HepG2 (cell line): ENCODE measurements at regions not wholly inside any gene's neighbourhood (a gene's known extent, or its start where the extent isn't known, plus 50 kb on each side); places are given as distances from the start of the nearest gene placed in this dataset.

Experiments
- ATAC-seq: fragments of 200-7000 bp; cut with Tn5 transposase; 3 replicates; pipeline ENCODE4 v1.9.1; 2020; ENCODE audit warnings: mild to moderate bottlenecking, moderate library complexity
- BruUV-seq: library from RNA; stranded (reverse); fragments of 400-500 nt; replicated peaks from 2 replicates; lab custom pipeline; 2021; lab: Mats Ljungman, UMichigan
- CTCF ChIA-PET: fragments of 300-600 bp; formaldehyde crosslinking; extraction: SDS; loops from one replicate; lab custom pipeline; 2021; ENCODE audit warnings: low total read pairs, inconsistent platforms, low intra/inter-chr PET ratio; lab: Yijun Ruan, JAX
- POLR2A ChIA-PET: fragments of 350-600 bp; sonication (Branson Sonifier 250); formaldehyde crosslinking; loops from one replicate; lab custom pipeline; 2020; ENCODE audit warnings: antibody characterized with exemption, inconsistent platforms; lab: Yijun Ruan, JAX
- DNase-seq: peaks from one replicate; pipeline ENCODE4 v3.0.0-alpha.2; 2015; ENCODE audit warnings: low spot score
- FAIRE-seq: peaks from 3 replicates; lab custom pipeline; 2011; peaks lifted over from hg19 to GRCh38; lab: Jason Lieb, UNC
- H2AFZ ChIP-seq: one replicate; pipeline ENCODE4 v1.6.1; 2011; ENCODE audit warnings: low read length, inconsistent platforms
- H3K27ac ChIP-seq: fragments of 300-600 bp; 3 replicates; pipeline ENCODE4 v1.8.0; 2011; ENCODE audit warnings: mixed run types, mild to moderate bottlenecking, mixed read lengths, low read length, inconsistent platforms; ENCODE audit not compliant: insufficient read depth; ENCODE audit errors: extremely low read length
- H3K27me3 ChIP-seq, 2 experiments: fragments of 200-600 bp in 1 of 2; 2 replicates in 1 of 2; 3 replicates in 1 of 2; pipeline versions ENCODE4 v1.6.0 to v1.8.0; 2011; ENCODE audit warnings: low read length in 2 of 2, mild to moderate bottlenecking in 2 of 2, moderate library complexity in 2 of 2, inconsistent platforms in 1 of 2; ENCODE audit not compliant: insufficient read depth in 2 of 2, control insufficient read depth in 1 of 2
- H3K36me3 ChIP-seq, 2 experiments: fragments of 200-600 bp in 1 of 2; replicated peaks in 1 of 2; 2 replicates in 1 of 2; 3 replicates in 1 of 2; pipeline versions ENCODE4 v1.5.1 to v1.8.0; 2011; ENCODE audit warnings: low read length in 2 of 2, inconsistent platforms in 1 of 2; ENCODE audit not compliant: insufficient read depth in 2 of 2, control insufficient read depth in 1 of 2
- H3K4me1 ChIP-seq: 2 replicates; pipeline ENCODE4 v1.5.1; 2012; ENCODE audit warnings: low read length, inconsistent platforms; ENCODE audit not compliant: insufficient read depth
- H3K4me2 ChIP-seq: 2 replicates; pipeline ENCODE4 v1.6.0; 2011; ENCODE audit warnings: low read depth, low read length, inconsistent platforms
- H3K4me3 ChIP-seq, 3 experiments: fragments of 200-600 bp in 1 of 3; sonication (generic), shearing (Covaris generic) in 1 of 3; replicated peaks in 1 of 3; 2 replicates each; pipeline ENCODE4 v1.5.1; 2011 to 2016; ENCODE audit warnings: low read length in 3 of 3, inconsistent platforms in 2 of 3, low read depth in 2 of 3, mild to moderate bottlenecking in 2 of 3, control low read depth in 1 of 3, mixed read lengths in 1 of 3; ENCODE audit not compliant: insufficient read depth in 1 of 3
- H3K79me2 ChIP-seq: one replicate; pipeline ENCODE4 v1.6.1; 2011; ENCODE audit warnings: low read length, inconsistent platforms; ENCODE audit not compliant: insufficient read depth
- H3K9ac ChIP-seq: 2 replicates; pipeline ENCODE4 v1.6.0; 2011; ENCODE audit warnings: mild to moderate bottlenecking, low read depth, low read length, inconsistent platforms; ENCODE audit not compliant: insufficient read depth
- H3K9me3 ChIP-seq: 2 replicates; pipeline ENCODE4 v1.5.1; 2012; ENCODE audit warnings: mild to moderate bottlenecking, low read length
- H4K20me1 ChIP-seq: 2 replicates; pipeline ENCODE4 v1.6.0; 2011; ENCODE audit warnings: inconsistent platforms, mild to moderate bottlenecking, low read length, moderate library complexity; ENCODE audit not compliant: insufficient read depth
- BCL6 ChIP-seq: IDR thresholded peaks from 2 replicates; pipeline ENCODE4 v1.6.1; 2016; ENCODE audit warnings: missing genetic modification reagents, missing compliant biosample characterization
- HES4 ChIP-seq: sonication (generic); formaldehyde crosslinking; IDR thresholded peaks from 2 replicates; pipeline ENCODE4 v1.9.0; 2021; ENCODE audit warnings: mild to moderate bottlenecking, missing genetic modification reagents, borderline replicate concordance
- MBD4 ChIP-seq: IDR thresholded peaks from 2 replicates; pipeline ENCODE4 v1.6.1; 2012; ENCODE audit warnings: low read length, inconsistent platforms, borderline replicate concordance
- NONO ChIP-seq, 2 experiments: fragments of 450-650 bp in 1 of 2; sonication (generic) in 1 of 2; formaldehyde crosslinking in 1 of 2; IDR thresholded peaks in 1 of 2; conservative IDR thresholded peaks in 1 of 2; 2 replicates each; pipeline versions ENCODE4 v1.6.1 to v1.8.0; 2017 to 2022; ENCODE audit warnings: mild to moderate bottlenecking in 1 of 2, missing genetic modification reagents in 1 of 2, moderate library complexity in 1 of 2
- REL ChIP-seq: sonication (generic); formaldehyde crosslinking; conservative IDR thresholded peaks from 2 replicates; pipeline ENCODE4 v1.8.0; 2022; ENCODE audit warnings: mild to moderate bottlenecking, missing genetic modification reagents, moderate library complexity
- ZBTB7A ChIP-seq: sonication (generic); formaldehyde crosslinking; IDR thresholded peaks from 2 replicates; pipeline ENCODE4 v1.8.0; 2022; ENCODE audit warnings: mild to moderate bottlenecking, missing genetic modification reagents
- ZNF136 ChIP-seq: sonication (generic); formaldehyde crosslinking; IDR thresholded peaks from 2 replicates; pipeline ENCODE4 v1.8.1; 2022; ENCODE audit warnings: low read depth, mild to moderate bottlenecking, moderate library complexity, missing genetic modification reagents
- ZNF180 ChIP-seq: sonication (generic); formaldehyde crosslinking; IDR thresholded peaks from 2 replicates; pipeline ENCODE4 v1.4.0; 2020; ENCODE audit warnings: low read depth, missing genetic modification reagents, borderline replicate concordance
- ZNF274 ChIP-seq: sonication (generic); formaldehyde crosslinking; IDR thresholded peaks from 2 replicates; pipeline ENCODE4 v1.5.1; 2020; ENCODE audit warnings: mild to moderate bottlenecking, missing genetic modification reagents
- ZNF564 ChIP-seq: sonication (generic); formaldehyde crosslinking; IDR thresholded peaks from 2 replicates; pipeline ENCODE4 v1.8.1; 2023; ENCODE audit warnings: mild to moderate bottlenecking, missing genetic modification reagents
- ZNF598 ChIP-seq: sonication (generic); formaldehyde crosslinking; IDR thresholded peaks from 2 replicates; pipeline ENCODE4 v1.5.1; 2020; ENCODE audit warnings: mild to moderate bottlenecking, missing genetic modification reagents, borderline replicate concordance
- ZNF652 ChIP-seq: IDR thresholded peaks from 2 replicates; pipeline ENCODE4 v1.6.1; 2016; ENCODE audit warnings: low read depth, borderline replicate concordance
- ZNF781 ChIP-seq: sonication (generic); formaldehyde crosslinking; IDR thresholded peaks from 2 replicates; pipeline ENCODE4 v1.5.1; 2020; ENCODE audit warnings: borderline replicate concordance, mild to moderate bottlenecking, missing genetic modification reagents; ENCODE audit errors: not compliant biosample characterization
- ZSCAN20 ChIP-seq: sonication (generic); formaldehyde crosslinking; IDR thresholded peaks from 2 replicates; pipeline ENCODE4 v1.4.0; 2020; ENCODE audit warnings: missing genetic modification reagents, mild to moderate bottlenecking, borderline replicate concordance
- ZSCAN30 ChIP-seq: sonication (generic); formaldehyde crosslinking; IDR thresholded peaks from 2 replicates; pipeline ENCODE4 v1.5.0; 2020; ENCODE audit warnings: mild to moderate bottlenecking, missing genetic modification reagents
- WGBS: methylation state at CpG from one replicate; pipeline ENCODE4 v1.1.6; 2017; ENCODE audit warnings: low lambda C conversion rate; 5-methylcytosine and 5-hydroxymethylcytosine counted together
- in situ Hi-C: cut with HindIII; loops from 2 replicates; pipeline ENCODE4 v1.10.0; 2017; ENCODE audit warnings: low pct_unique_long_range_greater_than_20kb; ENCODE audit not compliant: extremely low pct_ligation_motif_present
- intact Hi-C: fragments of 100-400 bp; cut with micrococcal nuclease; formaldehyde crosslinking; loops from one replicate; pipeline ENCODE4 v1.10.0; 2022; ENCODE audit not compliant: unreplicated experiment
- TF ChIP-seq, protein P1 (sequence below): sonication (generic); formaldehyde crosslinking; IDR thresholded peaks from 2 replicates; pipeline ENCODE4 v1.4.0; 2020; ENCODE audit warnings: missing genetic modification reagents
- TF ChIP-seq, protein P2 (sequence below): sonication (generic); formaldehyde crosslinking; IDR thresholded peaks from 2 replicates; pipeline ENCODE4 v1.4.0; 2020; ENCODE audit warnings: missing genetic modification reagents, borderline replicate concordance

DNA sequence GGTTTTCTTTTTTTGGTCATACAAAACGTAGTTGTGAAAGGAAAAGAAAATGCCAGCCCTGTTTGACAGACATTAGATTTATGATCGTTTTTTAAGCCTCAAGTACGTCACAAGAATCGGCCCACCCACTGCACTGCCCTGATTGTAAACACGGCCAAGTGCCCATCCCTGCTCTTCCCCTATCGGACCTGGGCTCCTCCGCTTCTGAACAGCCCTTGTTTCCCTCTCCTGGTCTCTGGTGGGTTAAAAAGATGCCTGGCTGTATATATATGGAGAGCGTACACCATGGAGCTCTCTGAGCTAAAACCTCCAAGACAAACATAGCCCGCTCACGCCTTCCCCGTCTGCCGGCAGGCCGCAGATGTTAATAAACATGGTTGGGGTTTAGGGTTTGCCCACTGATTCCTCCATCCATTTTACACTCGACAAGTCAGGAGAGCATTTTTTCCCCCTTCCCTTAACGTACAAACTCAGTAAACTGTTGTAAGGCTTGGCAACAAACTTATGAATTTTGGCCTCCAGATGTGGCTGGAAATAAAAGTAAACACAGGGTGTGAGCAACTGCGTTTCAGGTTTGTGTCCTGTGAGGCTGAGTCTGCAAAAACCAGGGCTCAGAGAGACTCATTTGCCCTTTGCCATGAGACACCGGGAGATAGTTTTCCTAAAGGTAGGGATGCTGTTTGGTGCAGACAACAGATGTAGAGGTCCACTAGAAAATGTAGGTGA, 325.9 kb downstream of the SOX9 start:
- ChIA-PET POLR2A (interaction anchor here (1.0 to 4.6 kb wide), 7 partner anchors 9 to 326 kb away, joined by 3 to 60 read pairs (median 4); partner anchors contain the start of gene SOX9), CTCF (no interaction called here)
- Histone ChIP-seq H3K4me2 (peak overlapping the region; percentile 77), H3K27me3 (no peaks in the 10 kb centered on the region), H3K9ac (peak overlapping the region; percentile 55), H3K79me2 (peaks cover 84% of the 10 kb centered on the region), H2AFZ (peak overlapping the region; percentile 51), H3K36me3 (no peaks in the 10 kb centered on the region), H4K20me1 (no peaks in the 10 kb centered on the region), H3K4me3 (peak overlapping the region in 1 of 3 experiments; percentile 47; a peak in 2 of 6 replicates), H3K9me3 (no peaks in the 10 kb centered on the region), H3K4me1 (peaks cover 94% of the 10 kb centered on the region), H3K27ac (peak overlapping the region; percentile 61)
- FAIRE-seq (no peak), ATAC-seq (peak; percentile 53), DNase-seq (peak; percentile 41)
- in situ Hi-C loops, result no loop called here
- no TSS peak for BruUV-seq
- 35% methylated on average over 17 of the region's 17 CpGs for WGBS
- intact Hi-C loops, result loop anchor here (5.0 kb wide), 1 partner anchor 34 kb away; no protein-coding TSS in a partner anchor
- TF ChIP-seq MBD4 (0 out of 2 replicates have a peak, but pooled peaks have one; percentile 17), ZNF274 (0 out of 2 replicates have a peak, but pooled peaks have one; percentile 12), ZNF136 (CRISPR knock-in tag) (no peak), REL (CRISPR knock-in tag) (no peak), BCL6 (0 out of 2 replicates have a peak, but pooled peaks have one; percentile 4), ZNF564 (no peak), ZNF598 (CRISPR knock-in tag) (0 out of 2 replicates have a peak, but pooled peaks have one; percentile 25), ZSCAN20 (CRISPR knock-in tag) (0 out of 2 replicates have a peak, but pooled peaks have one; percentile 23), ZSCAN30 (0 out of 2 replicates have a peak, but pooled peaks have one; percentile 14), ZNF781 (peak; percentile 76), ZNF652 (peak; percentile 84), HES4 (no peak), ZNF180 (peak; percentile 67; the same call in 1 of the 2 replicates), NONO (IDR thresholded peaks at IDR 0.05) (no peak), NONO (CRISPR knock-in tag; conservative IDR thresholded peaks at IDR 0.05) (peak; percentile 55; the same call in 1 of the 2 replicates), ZBTB7A (CRISPR knock-in tag) (0 out of 2 replicates have a peak, but pooled peaks have one; percentile 8)
- TF ChIP-seq, protein P1, sequence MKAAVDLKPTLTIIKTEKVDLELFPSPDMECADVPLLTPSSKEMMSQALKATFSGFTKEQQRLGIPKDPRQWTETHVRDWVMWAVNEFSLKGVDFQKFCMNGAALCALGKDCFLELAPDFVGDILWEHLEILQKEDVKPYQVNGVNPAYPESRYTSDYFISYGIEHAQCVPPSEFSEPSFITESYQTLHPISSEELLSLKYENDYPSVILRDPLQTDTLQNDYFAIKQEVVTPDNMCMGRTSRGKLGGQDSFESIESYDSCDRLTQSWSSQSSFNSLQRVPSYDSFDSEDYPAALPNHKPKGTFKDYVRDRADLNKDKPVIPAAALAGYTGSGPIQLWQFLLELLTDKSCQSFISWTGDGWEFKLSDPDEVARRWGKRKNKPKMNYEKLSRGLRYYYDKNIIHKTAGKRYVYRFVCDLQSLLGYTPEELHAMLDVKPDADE (CRISPR knock-in tag), result no peak
- TF ChIP-seq, protein P2, sequence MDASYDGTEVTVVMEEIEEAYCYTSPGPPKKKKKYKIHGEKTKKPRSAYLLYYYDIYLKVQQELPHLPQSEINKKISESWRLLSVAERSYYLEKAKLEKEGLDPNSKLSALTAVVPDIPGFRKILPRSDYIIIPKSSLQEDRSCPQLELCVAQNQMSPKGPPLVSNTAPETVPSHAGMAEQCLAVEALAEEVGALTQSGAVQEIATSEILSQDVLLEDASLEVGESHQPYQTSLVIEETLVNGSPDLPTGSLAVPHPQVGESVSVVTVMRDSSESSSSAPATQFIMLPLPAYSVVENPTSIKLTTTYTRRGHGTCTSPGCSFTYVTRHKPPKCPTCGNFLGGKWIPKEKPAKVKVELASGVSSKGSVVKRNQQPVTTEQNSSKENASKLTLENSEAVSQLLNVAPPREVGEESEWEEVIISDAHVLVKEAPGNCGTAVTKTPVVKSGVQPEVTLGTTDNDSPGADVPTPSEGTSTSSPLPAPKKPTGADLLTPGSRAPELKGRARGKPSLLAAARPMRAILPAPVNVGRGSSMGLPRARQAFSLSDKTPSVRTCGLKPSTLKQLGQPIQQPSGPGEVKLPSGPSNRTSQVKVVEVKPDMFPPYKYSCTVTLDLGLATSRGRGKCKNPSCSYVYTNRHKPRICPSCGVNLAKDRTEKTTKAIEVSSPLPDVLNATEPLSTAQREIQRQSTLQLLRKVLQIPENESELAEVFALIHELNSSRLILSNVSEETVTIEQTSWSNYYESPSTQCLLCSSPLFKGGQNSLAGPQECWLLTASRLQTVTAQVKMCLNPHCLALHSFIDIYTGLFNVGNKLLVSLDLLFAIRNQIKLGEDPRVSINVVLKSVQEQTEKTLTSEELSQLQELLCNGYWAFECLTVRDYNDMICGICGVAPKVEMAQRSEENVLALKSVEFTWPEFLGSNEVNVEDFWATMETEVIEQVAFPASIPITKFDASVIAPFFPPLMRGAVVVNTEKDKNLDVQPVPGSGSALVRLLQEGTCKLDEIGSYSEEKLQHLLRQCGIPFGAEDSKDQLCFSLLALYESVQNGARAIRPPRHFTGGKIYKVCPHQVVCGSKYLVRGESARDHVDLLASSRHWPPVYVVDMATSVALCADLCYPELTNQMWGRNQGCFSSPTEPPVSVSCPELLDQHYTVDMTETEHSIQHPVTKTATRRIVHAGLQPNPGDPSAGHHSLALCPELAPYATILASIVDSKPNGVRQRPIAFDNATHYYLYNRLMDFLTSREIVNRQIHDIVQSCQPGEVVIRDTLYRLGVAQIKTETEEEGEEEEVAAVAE, result no peak
